Spleen (tissue), 7 donors: ENCODE measurements at regions not wholly inside any gene's neighbourhood (a gene's known extent, or its start where the extent isn't known, plus 50 kb on each side); places are given as distances from the start of the nearest gene placed in this dataset.

ENCODE experiments used
- POLR2A ChIP-seq, 3 donors: fragments of 450-650 bp; IDR thresholded peaks; one replicate each; pipeline ENCODE4 v1.5.1; 2017; ENCODE audit warnings: antibody characterized with exemption in 3 of 3, mild to moderate bottlenecking in 1 of 3
- TF ChIP-seq, protein P1 (sequence below), 11 experiments: fragments of 200-600 bp in 7 of 11; fragments of 450-650 bp in 4 of 11; sonication (generic) in 4 of 11; IDR thresholded peaks in 8 of 11; conservative IDR thresholded peaks in 3 of 11; 1 replicate in 7 of 11; 2 replicates in 4 of 11; pipeline versions ENCODE4 v1.4.0 to v1.8.0; 2016 to 2021; ENCODE audit warnings: antibody characterized with exemption in 11 of 11, inconsistent platforms in 4 of 11, mild to moderate bottlenecking in 1 of 11
- donor health status: DM: no; HTN: no; CAD: no; lungs with moderate emphysema.
- donor health status: DM: no; HTN: no; CAD: no.
- donor health status: DM: no; HTN: no; CAD: no.

DNA sequence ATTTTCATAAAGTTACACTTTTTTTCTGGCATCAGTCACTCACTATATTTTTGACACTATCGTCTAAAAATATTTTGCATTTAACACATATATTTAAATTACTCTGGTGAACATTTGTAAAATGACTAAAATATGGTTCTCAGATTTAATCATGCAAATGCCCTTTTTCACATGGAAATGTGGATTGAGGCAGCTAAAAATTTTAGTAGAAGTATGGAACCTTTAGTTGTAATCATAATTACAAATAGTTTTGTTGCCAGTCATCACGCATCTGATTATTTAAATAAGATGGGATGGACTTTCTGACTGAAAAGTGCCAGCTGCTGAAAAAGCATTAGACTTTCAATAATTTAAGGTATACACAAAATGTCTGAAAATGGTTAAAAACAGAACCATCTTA is 119.3 kb downstream of the PDHA2 start:
- TF ChIP-seq POLR2A (IDR thresholded peaks at IDR 0.05), result no peak
- TF ChIP-seq, protein P1, sequence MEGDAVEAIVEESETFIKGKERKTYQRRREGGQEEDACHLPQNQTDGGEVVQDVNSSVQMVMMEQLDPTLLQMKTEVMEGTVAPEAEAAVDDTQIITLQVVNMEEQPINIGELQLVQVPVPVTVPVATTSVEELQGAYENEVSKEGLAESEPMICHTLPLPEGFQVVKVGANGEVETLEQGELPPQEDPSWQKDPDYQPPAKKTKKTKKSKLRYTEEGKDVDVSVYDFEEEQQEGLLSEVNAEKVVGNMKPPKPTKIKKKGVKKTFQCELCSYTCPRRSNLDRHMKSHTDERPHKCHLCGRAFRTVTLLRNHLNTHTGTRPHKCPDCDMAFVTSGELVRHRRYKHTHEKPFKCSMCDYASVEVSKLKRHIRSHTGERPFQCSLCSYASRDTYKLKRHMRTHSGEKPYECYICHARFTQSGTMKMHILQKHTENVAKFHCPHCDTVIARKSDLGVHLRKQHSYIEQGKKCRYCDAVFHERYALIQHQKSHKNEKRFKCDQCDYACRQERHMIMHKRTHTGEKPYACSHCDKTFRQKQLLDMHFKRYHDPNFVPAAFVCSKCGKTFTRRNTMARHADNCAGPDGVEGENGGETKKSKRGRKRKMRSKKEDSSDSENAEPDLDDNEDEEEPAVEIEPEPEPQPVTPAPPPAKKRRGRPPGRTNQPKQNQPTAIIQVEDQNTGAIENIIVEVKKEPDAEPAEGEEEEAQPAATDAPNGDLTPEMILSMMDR (IDR thresholded peaks at IDR 0.05 in 8 of 11, conservative IDR thresholded peaks at IDR 0.05 in 3 of 11), result no peak
